AG04450 (cell line): ENCODE measurements at regions not wholly inside any gene's neighbourhood (a gene's known extent, or its start where the extent isn't known, plus 50 kb on each side); places are given as distances from the start of the nearest gene placed in this dataset.

Experiments used
- CTCF ChIA-PET: fragments of 300-600, 350-600 bp; formaldehyde crosslinking; extraction: SDS; loops from one replicate; lab custom pipeline; 2022; ENCODE audit warnings: antibody characterized with exemption, inconsistent platforms; lab: Charles Lee
- POLR2A ChIA-PET: fragments of 350-600 bp; formaldehyde crosslinking; extraction: SDS; loops from one replicate; lab custom pipeline; 2021; ENCODE audit warnings: antibody characterized with exemption, inconsistent platforms; lab: Yijun Ruan, JAX
- DNase-seq: peaks from one replicate; pipeline ENCODE4 v3.0.0-alpha.2; 2011; ENCODE audit warnings: low read depth, low spot score
- H3K27ac ChIP-seq: one replicate; pipeline ENCODE4 v1.5.1; 2012; ENCODE audit warnings: low read depth, low read length, control low read depth
- H3K27me3 ChIP-seq: one replicate; pipeline ENCODE4 v1.6.0; 2012; ENCODE audit warnings: low read length; ENCODE audit not compliant: control insufficient read depth, insufficient read depth
- H3K4me3 ChIP-seq: 2 replicates; pipeline ENCODE4 v1.5.1; 2011; ENCODE audit warnings: mild to moderate bottlenecking, low read depth, low read length, control low read depth
- H3K9me3 ChIP-seq: 2 replicates; pipeline ENCODE4 v1.5.1; 2012; ENCODE audit warnings: low read length; ENCODE audit not compliant: control insufficient read depth, insufficient read depth
- CTCF ChIP-seq: IDR thresholded peaks from 2 replicates; pipeline ENCODE4 v1.5.1; 2011; ENCODE audit warnings: low read depth, low read length, control low read depth, inconsistent platforms

DNA sequence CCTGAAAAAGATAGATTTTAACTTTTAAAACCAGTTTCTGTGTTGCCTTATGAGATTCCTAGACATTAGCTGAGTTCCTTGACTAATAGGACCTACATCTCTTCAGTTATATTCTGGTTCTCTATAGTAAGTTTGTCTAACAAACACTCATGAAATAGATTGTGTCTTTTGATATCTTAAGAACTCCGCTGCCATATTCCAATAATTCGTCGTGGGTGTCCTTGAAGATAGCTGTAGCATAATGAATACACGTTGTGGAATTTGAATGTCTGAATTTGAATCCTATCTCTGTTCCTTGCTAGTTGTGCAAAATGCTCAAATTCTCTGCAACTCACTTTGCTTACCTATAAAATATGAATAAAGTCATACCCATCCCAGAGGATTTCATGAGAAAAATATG lies 176.8 kb upstream of the COL3A1 start:
- no peak for DNase-seq
- no peak overlapping the region for H3K27ac ChIP-seq
- POLR2A ChIA-PET = interaction anchor here (1.5 kb wide), 1 partner anchor 10 kb away, joined by 5 read pairs; no protein-coding TSS in a partner anchor
- no peaks in the 10 kb centered on the region for H3K27me3 ChIP-seq
- CTCF ChIA-PET = no interaction called here
- no peak for TF ChIP-seq CTCF
- peaks cover 3% of the 10 kb centered on the region; the same call in 1 of the 2 replicates for H3K9me3 ChIP-seq
- H3K4me3 ChIP-seq = no peak overlapping the region

DNA sequence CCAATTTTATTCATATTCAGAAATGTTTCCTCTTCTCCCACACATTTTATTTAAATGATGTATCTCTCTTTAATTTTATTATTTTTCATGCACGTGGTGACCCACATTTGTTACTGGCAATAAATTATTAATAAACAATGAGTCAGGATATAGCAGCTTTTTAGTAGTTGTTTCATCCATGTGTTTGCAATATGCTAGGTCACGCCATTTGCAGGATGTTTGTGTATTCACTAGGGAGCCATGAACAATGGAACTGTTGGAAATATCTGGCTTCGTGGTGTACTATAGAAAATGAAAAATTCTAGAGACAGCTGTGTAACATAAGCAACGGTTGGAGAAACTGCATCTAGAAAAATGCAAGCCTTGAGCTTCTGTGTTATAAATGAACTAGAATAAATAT lies 176.0 kb upstream of the COL3A1 start:
- DNase-seq = no peak
- ChIA-PET CTCF (no interaction called here), POLR2A (interaction anchor here (1.0 to 1.5 kb wide), 2 partner anchors 11 to 178 kb away, joined by 3 to 5 read pairs; no protein-coding TSS in a partner anchor)
- TF ChIP-seq CTCF = no peak
- H3K9me3 ChIP-seq = peaks cover 9% of the 10 kb centered on the region; the same call in 1 of the 2 replicates
- no peak overlapping the region for H3K27ac ChIP-seq
- no peak overlapping the region for H3K4me3 ChIP-seq
- no peaks in the 10 kb centered on the region for H3K27me3 ChIP-seq

GRCh38 chr2:188805219-188805618 lies 169.0 kb upstream of the COL3A1 start:
- no peak overlapping the region for H3K4me3 ChIP-seq
- ChIA-PET POLR2A (no interaction called here), CTCF (no interaction called here)
- no peak for TF ChIP-seq CTCF
- no peak for DNase-seq
- H3K27ac ChIP-seq = no peak overlapping the region
- peaks cover 14% of the 10 kb centered on the region; the same call in 1 of the 2 replicates for H3K9me3 ChIP-seq
- H3K27me3 ChIP-seq = no peaks in the 10 kb centered on the region

GRCh38 chr2:188808947-188809355 lies 165.2 kb upstream of the COL3A1 start:
- TF ChIP-seq CTCF = no peak
- CTCF ChIA-PET = interaction anchor here (0.7 kb wide), 1 partner anchor 146 kb away, joined by 3 read pairs; no protein-coding TSS in a partner anchor
- Histone ChIP-seq H3K9me3 (no peaks in the 10 kb centered on the region; the same call in 1 of the 2 replicates), H3K27me3 (no peaks in the 10 kb centered on the region), H3K4me3 (no peak overlapping the region), H3K27ac (no peak overlapping the region)
- no peak for DNase-seq
- POLR2A ChIA-PET = no interaction called here

GRCh38 chr2:188810586-188810985 lies 163.6 kb upstream of the COL3A1 start:
- DNase-seq = no peak
- CTCF ChIA-PET = no interaction called here
- POLR2A ChIA-PET = no interaction called here
- H3K9me3 ChIP-seq = no peaks in the 10 kb centered on the region
- H3K4me3 ChIP-seq = no peak overlapping the region
- no peak for TF ChIP-seq CTCF
- no peaks in the 10 kb centered on the region for H3K27me3 ChIP-seq
- no peak overlapping the region for H3K27ac ChIP-seq
